ENCODE measurements at regions not wholly inside any gene's neighbourhood (a gene's known extent, or its start where the extent isn't known, plus 50 kb on each side); places are given as distances from the start of the nearest gene placed in this dataset.

DNA sequence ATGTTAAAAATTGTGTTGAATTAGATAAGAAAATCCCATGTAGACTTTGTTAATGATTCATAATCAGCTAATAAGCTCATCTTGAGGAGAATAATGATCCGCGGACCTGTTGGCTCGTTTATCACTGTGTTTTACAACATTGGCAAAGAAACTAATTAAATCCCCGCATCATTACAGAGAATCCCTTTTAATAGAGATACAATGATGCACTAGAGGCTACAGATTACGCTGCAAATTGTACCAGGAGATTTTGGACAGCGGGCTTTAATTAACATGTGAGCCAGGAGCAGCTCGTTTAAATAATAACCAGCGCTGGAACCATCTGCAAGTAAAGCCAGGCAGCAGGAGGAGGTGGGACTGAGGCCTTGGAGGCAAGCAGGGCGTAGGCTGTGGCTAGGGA, 280.3 kb upstream of the POU3F1 start:
- DNase-seq, result no peak

DNA sequence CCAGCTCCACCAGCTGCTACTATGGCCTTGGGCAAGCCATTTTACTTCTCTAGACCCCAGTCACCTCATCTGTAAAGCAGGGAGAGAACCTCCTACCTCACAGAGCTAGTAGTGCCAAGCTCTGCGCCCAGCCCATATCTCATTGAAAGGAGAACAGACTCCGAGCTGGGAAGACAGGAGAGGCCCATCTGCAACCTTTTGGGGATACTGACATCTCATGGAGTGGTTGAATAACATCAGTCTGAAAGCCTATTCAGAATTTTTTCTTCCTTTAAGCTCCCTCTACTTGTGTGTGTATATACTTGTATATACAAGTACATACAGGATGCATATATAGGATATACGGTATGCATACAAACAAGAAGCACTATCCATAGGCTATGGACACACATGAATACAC, 279.5 kb upstream of the POU3F1 start:
- DNase-seq, result no peak

DNA sequence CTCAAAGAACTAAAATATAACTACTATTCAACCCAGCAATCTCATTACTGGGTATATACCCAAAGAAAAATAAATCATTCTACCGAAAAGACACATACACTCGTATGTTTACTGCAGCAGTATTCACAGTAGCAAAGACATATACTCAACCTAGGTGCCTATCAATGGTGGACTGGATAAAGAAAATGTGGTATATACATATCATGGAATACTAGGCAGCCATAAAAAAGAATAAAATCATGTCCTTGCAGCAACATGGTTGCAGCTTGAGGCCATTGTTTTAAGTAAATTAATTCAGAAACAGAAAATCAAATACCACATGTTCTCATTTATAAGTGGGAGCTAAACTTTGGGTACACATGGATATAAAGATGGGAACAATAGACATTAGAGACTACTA, 266.2 kb upstream of the POU3F1 start:
- no peak for DNase-seq

DNA sequence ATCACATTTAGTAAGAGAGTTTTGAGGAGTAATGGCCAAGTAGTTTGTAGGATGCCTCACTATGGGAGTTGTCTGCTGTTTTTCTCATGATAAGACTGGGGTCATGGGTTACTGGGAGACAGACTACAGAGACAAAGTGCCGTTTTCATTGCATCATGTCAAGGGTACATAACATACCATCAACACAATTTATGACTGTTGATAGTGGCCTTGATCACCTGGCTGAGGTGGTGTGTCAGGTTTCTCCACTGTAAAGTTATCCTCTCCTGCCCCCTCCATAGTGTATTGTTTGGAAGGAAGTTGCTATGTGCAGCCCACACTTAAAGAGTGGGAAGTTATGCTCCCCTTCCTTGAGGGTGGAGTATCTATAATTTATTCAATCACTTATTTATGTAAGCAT, 263.5 kb upstream of the POU3F1 start:
- no peak for DNase-seq

DNA sequence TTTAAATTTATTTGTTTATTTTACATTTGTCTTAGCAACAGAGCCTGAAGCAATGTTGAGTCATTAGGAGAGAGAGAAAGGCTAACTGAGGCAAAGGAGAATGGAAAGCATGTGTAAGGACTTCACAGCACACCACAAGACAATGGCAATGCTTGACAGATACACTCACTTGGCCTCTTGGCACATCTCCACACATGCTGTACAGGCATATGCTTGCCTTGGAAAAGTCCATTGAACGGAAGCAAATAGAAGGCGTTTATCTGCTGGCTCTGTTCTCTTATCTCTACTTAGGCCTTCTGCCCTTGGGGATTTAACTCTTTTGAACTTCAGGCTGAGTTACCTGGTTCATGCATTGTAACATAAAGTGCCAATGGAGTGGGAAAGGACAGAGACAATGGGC, 262.2 kb upstream of the POU3F1 start:
- no peak for DNase-seq

DNA sequence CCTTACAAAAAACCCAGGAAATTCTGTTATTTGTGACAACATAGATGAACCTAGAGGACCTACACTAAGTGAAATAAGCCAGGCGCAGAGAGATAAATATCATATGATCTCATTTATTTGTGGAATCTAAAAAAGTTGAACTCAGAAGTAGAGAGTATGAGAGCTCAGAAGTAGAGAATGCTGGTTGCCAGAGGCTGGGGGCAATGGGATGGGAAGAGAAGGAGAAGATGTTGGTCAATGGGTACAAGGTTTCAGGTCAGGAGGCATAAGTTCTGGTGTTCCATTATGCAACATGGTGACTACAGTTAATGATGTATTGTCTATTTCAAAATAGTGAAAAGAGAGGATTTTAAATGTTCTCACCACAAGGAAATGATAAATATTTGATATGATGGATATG, 259.1 kb upstream of the POU3F1 start:
- DNase-seq, result no peak

DNA sequence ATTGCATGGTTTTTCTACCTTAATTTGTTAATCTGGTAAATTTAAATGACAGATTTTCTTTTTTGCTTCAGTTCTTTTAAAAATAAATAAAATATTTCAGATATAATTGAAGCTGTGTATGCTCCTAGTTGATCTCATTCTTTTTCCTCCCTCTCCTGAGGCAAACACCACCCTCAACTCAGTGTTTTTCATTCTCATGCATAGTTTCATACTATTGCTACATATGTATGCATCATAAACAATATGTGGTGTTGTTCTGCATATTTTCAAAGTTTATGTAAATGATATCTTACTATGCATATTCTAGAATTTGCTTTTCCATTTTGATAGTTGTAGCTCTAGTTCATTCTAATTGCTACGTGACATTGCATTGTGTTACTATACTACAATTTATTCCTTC, 257.2 kb upstream of the POU3F1 start:
- no peak for DNase-seq

DNA sequence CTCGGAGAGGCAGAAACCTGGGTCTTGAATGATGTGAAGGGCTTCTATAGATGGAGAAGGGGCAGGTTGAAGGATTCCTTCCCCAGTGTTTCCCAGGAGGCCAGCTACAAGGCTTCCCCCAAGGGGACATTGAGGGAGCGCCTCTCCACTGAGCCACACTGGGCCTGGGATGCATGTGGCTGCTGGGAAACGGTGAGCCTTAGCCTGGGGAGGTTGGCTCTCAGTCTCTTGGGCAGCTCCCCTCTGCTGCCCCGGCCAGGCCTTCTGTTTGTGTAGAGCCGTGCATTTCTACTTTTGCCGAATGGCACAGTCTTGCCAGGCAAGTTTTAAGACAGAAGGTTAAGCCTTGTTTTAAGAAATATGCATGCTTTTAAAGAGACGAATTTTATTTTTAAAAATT, 254.4 kb upstream of the POU3F1 start:
- no peak for DNase-seq

DNA sequence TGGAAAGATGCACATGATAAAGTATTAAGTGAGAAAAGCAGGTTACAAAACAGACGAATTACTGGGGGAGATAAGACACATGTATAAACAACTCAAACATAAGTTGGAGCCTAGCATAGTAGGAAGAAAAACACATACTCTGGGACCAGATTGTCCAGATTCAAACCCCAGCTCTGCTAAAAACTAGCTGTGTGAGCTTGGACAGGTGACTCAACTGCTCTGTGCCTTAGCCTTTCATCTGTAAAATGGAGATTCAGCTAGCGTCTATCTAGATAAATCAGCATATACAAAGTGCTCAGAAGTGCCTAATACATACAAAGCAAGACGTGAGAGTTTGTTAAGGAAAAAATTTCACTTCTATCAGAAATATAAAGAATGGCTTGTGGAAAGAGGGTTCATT, 254.0 kb upstream of the POU3F1 start:
- no peak for DNase-seq

DNA sequence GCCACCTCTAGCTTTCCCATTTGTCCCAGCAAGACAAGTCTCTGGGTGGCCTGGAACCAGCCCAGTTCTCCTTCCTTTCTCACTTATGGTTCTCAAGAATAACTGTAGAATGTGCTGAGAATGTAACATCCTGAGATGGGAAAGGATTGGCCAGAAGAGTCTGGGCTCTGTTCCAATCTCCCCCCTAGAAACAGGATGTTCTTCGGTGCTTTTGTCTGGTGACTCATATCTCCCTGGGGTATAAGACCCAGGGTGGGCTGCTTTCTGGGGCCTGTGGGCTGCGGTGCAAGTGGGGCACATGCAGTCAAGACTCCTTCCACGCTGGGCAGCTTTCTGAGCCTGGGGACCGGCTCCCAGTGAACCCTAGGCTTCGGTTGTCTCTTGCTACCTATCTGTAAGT, 251.2 kb upstream of the POU3F1 start:
- DNase-seq, result no peak

DNA sequence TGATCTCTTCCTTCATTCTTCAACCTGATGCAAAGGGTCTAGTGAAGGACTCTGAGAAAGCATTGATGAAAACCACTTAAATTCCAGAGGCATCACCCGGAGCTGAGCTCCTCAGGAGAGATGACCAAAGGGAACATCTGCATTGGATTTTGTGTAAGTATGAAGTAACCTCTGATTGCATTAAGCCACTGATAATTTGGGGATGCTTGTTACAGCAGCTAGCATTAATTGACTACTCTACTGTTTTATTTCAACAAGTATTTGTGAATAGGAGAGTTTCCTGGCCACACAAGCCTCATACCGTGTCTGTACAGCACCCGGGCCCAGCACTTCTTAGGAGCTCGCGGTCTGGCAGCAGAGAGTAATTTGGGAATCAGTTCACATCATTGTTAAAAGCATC, 250.7 kb upstream of the POU3F1 start:
- no peak for DNase-seq

DNA sequence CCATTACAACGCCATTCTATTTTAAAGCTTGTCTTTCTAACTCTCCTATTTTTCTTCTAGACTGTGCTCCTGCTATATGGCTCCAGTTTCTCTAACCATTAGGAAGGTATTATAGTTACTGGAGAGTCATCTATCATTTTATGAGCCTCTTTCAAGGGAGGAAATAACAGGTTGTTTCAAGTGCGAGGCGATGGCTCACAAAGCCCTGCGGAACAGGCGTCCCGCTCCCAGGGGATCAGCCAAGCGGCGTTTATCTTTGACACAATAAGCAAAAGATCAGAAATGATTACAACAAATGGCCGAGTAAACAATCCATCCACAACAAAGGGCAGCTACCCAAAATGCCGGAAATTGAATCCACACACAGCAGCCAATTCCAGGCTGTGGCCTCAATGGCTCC, 249.5 kb upstream of the POU3F1 start:
- DNase-seq, result no peak

DNA sequence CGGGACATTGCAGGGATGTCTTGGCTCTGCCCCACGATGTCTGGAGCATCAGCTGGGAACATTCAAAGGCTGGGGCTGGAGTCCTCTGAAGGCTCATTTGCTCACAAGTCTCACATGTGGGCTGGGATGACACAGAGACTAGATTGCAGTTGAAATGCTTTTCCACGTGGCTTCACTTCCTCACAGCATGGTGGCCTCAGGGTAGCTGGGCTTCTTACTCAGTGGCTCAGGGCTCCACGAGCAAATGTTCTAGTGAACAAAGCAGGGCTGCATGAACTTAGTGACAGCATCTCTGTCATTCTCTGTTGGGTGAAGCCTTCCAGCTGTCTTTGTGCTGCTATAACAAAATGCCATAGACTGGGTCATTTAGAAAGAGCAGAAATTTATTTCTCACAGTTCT, 247.0 kb upstream of the POU3F1 start:
- DNase-seq, result no peak

DNA sequence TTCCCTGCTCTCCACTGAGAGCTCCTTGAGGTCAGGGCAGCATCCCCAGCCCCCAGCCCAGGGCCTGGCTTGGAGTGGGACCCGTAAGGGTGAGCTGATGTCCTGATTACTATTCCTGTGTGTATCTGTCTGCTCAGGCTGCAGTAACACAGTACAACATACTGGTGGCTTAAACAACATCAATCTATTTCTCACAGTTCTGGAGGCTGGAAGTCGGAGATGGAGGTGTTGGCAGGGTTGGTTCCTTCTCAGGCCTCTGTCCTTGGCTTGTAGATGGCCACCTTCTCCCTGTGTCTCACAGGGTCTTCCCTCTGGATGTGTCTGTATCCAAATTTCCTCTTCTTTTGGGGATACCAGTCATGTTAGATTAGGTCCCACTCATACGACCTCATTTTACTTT, 246.4 kb upstream of the POU3F1 start:
- DNase-seq, result no peak

DNA sequence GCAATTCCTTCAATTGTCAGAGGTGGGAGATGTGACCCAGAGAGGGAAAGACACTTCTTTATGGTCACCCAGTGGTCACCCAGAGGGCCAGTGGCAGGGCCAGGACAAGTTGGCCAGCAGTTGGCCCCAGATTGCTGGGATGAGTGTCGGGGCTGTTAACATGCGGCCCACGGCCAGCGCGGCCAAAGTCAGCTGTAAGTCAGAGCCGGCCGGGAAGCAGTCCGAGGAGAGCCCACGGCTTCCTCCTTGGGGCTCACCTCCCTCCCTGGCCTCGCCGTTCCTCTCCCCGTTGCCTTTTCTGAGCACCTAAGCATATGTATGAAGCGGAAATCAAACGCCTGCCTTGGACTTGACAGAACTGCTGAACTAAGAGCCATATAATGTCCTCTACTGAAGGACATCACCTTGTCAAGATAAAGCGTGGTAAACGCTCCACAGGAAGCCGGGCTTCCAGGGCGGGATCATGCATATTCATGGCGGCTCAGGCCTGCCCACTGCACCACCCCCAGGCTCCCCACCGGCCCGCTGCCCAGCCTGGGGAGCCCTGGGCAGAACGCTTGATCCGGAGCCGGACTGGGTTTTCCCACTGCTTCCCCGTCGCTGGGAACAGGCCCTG, 245.4 kb upstream of the POU3F1 start:
- DNase-seq, result no peak

DNA sequence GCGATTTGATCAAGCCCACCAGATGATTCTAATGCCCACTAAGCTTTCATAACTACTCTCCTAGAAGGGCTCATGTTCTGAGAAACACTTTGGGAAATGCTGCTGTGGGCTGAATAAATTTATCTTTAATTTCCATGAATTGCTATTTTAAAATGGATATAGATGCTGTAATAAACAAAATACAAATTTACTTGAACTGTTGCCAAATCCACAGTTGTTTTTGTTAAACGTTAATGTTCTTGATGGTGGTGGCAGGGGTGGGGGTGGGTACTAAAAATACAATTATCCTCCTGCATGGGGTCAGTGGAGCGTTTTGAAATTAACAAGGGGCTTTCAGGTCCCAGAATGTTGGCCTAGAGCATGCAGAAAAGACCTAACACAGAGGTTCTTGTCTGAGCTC, 244.7 kb upstream of the POU3F1 start:
- no peak for DNase-seq

DNA sequence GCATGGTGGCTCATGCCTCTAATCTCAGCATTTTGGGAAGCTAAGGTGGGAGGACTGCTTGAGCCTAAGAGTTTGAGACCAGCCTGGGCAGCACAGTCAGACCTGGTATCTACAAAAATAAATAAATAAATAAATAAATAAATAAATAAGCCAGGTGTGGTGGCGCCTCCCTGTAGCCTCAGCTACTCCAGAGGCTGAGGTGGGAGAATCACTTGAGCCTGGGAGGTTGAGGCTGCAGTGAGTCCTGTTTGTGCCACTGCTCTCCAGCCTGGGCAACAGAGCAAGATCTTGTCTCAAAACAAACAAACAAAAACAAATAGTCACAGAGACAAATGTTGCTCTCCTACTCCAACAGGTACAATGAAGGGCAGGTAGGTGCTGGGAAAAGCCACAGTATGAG, 242.4 kb upstream of the POU3F1 start:
- DNase-seq, result no peak

DNA sequence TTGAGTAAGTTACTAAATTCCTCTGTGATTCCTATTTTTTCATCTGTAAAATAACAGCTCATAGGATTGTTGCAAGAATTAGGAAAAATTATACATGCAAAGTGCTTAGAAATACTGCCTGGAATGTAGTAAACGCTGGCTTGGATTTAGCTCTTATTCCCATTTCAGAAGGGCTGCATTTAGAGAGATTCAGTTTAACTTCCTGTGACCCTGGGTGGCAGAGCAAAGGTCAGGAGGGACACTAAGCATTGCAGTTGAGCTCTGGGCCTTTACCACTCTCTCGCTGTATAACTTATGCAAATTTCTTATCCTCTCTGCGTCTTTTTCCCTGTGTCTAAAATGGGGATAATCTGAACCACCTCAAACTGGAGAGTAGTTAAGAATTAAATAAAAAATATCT, 241.0 kb upstream of the POU3F1 start:
- DNase-seq, result no peak

DNA sequence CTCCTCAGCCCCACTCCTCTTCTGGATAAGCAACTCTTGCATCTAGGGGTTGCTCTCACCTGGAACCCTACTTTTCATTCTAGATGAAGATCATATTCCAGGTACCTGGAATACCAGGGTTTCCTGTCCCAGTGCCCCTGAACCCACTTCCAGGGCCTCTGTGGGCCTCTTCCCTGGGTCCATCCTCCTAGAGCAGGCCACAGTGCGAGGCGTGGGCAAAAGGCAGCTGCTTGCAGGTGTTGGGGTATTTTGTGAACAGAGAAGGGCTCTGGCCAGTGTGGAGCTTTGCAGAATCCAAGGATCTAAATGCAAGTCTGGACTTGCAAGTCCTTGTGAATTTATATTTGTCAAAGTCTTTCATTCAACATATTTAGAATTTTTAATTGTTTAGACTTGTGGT, 240.4 kb upstream of the POU3F1 start:
- DNase-seq, result no peak

DNA sequence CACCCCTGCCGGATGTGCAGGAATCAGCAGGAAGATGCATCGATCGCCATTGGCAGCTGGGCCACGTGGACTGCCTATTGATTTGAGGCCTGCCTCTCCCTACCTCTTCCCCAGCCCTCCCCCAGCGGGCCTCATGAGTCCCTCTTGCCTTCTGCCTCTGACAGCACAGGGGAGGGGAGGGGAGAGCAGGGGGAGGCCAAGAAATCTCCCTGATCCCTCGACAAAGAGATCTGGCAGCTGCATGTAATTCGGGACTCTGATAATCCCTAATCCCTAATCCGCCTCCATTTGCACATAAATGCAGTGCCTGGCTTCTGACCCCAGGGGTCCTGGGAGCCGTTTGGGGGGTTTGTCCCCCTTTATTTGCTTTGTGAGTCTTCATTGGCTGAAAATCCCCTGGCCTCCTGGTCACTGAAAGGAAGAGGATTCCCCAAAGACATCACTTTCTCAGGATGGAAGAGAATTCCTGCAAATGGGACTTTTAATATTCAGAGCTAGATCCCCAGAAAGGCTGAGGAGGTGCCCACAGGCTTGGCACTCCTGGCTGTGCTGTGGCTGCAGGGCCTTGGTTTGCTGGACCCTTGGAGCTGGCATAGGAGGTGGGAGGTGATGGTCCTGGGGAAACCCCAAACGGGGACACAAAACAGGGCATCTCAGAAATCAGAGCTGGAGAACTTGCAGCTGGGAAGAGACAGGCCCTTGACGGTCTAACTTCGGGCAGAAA, 239.4 kb upstream of the POU3F1 start:
- no peak for DNase-seq

DNA sequence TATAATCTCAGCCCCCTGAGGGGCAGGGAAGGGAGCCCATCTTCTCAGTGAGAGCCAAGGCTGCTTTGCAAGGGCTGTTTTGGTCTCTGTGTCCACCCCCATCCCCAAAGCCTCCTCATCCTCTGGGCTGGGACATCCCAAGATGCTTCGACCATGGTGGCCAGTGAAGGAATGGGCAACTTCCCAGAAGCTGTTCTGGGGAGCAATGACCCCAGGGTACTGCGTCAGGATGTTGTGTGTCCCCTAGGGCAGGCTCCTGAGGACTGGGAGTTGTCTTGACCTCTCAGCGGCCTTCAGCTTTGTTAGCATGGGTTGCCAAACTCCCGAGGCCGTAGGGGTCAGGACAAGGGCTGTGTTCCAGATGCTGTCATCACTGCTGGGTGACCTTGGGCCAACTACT, 238.4 kb upstream of the POU3F1 start:
- DNase-seq, result no peak

DNA sequence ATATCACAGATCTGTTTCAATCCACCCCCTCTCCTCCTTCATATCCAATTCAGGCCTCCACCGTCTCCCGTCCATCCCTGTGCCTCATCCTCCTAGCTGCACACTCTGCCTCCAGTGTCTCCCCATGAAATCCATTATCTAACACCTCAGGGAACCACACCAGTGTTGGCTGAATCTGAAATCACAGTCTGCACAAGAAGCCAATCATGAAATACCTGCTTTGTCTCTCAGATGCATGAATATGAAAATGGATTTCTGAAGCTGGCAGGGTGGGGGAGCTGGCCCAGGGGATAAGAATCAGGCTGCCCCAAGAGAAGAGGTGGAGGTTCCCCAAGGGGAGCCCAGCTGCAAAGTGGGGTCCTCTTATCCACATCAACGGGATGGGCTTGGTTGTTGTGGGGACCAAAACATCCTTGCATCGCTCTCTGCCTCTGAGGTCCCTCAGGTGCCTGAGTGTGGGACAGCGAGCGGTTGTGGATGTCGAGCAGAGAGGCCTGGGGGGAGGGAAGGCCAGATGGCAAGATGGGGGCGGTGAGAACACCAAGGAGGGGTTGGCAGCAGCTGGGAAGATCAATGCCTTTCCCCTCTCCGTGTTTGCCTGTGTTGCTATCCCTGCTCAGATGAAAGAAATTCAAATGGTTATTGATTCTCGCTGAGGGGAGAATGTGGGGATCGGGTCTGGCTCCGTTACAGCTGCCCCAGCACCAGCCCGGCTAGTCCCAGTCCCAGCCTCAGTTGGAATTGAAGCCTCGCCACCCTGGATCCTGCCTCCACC, 237.3 kb upstream of the POU3F1 start:
- DNase-seq, result no peak

DNA sequence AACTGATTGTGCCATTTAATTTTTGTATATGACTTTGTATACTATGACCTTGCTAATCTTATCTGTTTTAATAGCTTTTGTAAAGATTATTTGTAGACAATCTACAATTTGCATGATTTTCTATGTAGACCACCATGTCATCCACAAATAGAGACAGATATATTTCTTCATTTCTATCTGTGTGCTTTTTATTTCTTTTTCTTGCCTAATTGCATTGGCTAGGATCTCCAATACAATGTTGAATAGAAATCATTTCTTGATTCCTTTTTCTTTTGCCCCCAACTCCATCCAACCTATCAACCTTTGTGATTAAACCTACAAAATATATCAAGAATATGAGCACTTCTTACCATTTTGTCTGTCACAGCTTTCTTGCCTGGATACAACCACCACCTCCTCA, 232.6 kb upstream of the POU3F1 start:
- no peak for DNase-seq

DNA sequence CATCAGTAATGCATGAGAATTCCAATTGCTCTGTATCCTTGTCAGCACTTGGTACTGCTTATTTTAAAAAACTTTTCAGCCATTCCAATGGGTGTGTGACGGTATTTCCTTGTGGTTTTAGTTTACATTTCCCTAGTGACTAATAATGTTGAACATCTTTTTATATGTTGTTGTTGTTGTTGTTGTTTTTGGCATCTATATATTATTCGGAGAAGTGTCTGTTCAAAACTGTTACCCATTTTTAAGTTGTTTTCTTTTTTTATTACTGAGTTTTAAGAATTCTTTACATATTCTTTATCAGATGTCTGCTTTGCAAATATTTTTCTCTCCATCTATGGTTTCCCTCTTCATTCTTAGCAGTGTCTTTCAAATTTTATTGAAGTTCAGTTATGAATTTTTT, 231.1 kb upstream of the POU3F1 start:
- no peak for DNase-seq

DNA sequence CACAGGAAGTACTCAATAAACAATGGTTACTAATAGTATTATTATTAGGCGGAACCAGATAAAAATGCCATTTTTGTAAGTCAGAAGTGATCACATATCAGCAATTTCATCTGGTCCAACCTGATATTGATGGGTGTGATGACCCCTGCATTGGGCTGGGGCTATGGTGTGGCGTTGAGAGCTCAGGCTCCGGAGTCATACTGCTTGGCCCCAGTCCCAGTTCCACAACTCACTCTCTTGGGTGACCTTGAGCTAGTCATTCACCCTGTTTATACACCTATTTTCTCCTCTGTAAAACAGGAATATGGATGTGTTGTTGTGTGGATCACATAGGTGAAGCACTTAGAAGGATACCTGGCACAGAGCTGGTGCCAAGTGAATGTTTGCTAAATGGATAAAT, 229.4 kb upstream of the POU3F1 start:
- no peak for DNase-seq

All from activated CD4-positive, alpha-beta T cell treated with anti-CD3 and anti-CD28 coated beads, Interleukin-10, Interleukin-2, amounts not matched to agents 100 ng/mL and 50 ng/mL, durations not matched to agents 16 hours and 8 hours (primary cell).